B cell (primary cell): ENCODE measurements at regions not wholly inside any gene's neighbourhood (a gene's known extent, or its start where the extent isn't known, plus 50 kb on each side); places are given as distances from the start of the nearest gene placed in this dataset.

Experiments used
- ATAC-seq: fragments of 200-7000 bp; cut with Tn5 transposase; one replicate; pipeline ENCODE4 v1.10.0; 2021; ENCODE audit warnings: low read depth, mild to moderate bottlenecking, moderate number of reproducible peaks, moderate library complexity
- CTCF ChIA-PET: fragments of 350-600 bp; sonication (Branson Sonifier 250); formaldehyde crosslinking; loops from one replicate; lab custom pipeline; 2021; ENCODE audit warnings: antibody characterized with exemption, inconsistent platforms; lab: Charles Lee
- POLR2A ChIA-PET: fragments of 350-600 bp; sonication (Branson Sonifier 250); formaldehyde crosslinking; loops from one replicate; lab custom pipeline; 2021; ENCODE audit warnings: antibody characterized with exemption; lab: Charles Lee
- DNase-seq: peaks from one replicate; pipeline ENCODE4 v3.0.0; 2013
- H2AFZ ChIP-seq: 2 replicates; pipeline ENCODE4 v1.6.1; 2012; ENCODE audit warnings: mild to moderate bottlenecking, low read depth, low read length; ENCODE audit not compliant: insufficient read depth, poor library complexity, severe bottlenecking
- H3K27ac ChIP-seq, 2 donors: 1 replicate in 1 of 2; 2 replicates in 1 of 2; pipeline ENCODE4 v1.5.1; 2012 to 2013; ENCODE audit warnings: low read length in 2 of 2, mild to moderate bottlenecking in 2 of 2, moderate library complexity in 1 of 2
- H3K27me3 ChIP-seq, 4 experiments: fragments of 200-600 bp in 1 of 4; sonication (generic) in 1 of 4; replicated peaks in 1 of 4; 1 replicate in 2 of 4; 2 replicates in 2 of 4; pipeline versions ENCODE4 v1.6.1 to v1.7.0; 2013 to 2016; ENCODE audit warnings: low read length in 3 of 4, mild to moderate bottlenecking in 2 of 4, mixed read lengths in 1 of 4, moderate library complexity in 1 of 4; ENCODE audit not compliant: insufficient read depth in 4 of 4, control insufficient read depth in 3 of 4; ENCODE audit errors: control extremely low read depth in 1 of 4
- H3K36me3 ChIP-seq, 2 experiments: replicated peaks in 1 of 2; 1 replicate in 1 of 2; 2 replicates in 1 of 2; pipeline versions ENCODE4 v1.6.1 to v1.7.1; 2013; ENCODE audit warnings: low read length in 1 of 2; ENCODE audit not compliant: insufficient read depth in 2 of 2, control insufficient read depth in 1 of 2; ENCODE audit errors: control extremely low read depth in 1 of 2, extremely low read depth in 1 of 2
- H3K4me1 ChIP-seq, 2 donors: fragments of 200-600 bp in 1 of 2; sonication (generic) in 1 of 2; 1 replicate in 1 of 2; 2 replicates in 1 of 2; pipeline versions ENCODE4 v1.5.1 to v1.6.1; 2013 to 2017; ENCODE audit warnings: low read length in 2 of 2; ENCODE audit not compliant: control insufficient read depth in 2 of 2, insufficient read depth in 2 of 2
- H3K4me2 ChIP-seq: replicated peaks from 2 replicates; pipeline ENCODE3; 2012; ENCODE audit warnings: mild to moderate bottlenecking, low read depth, low read length; ENCODE audit not compliant: poor library complexity, severe bottlenecking
- H3K4me3 ChIP-seq, 5 experiments: fragments of 200-600 bp in 1 of 5; sonication (generic) in 1 of 5; 1 replicate in 3 of 5; 2 replicates in 2 of 5; pipeline versions ENCODE4 v1.5.1 to v1.7.0; 2011 to 2016; ENCODE audit warnings: low read length in 4 of 5, mild to moderate bottlenecking in 4 of 5, low read depth in 2 of 5, control low read depth in 1 of 5, moderate library complexity in 1 of 5; ENCODE audit not compliant: insufficient read depth in 1 of 5; ENCODE audit errors: control extremely low read depth in 1 of 5, extremely low read depth in 1 of 5
- H3K79me2 ChIP-seq: fragments of 200-600 bp; sonication (generic); one replicate; pipeline ENCODE4 v1.6.0; 2016; ENCODE audit warnings: low read length; ENCODE audit not compliant: control insufficient read depth, insufficient read depth
- H3K9ac ChIP-seq: fragments of 200-600 bp; sonication (generic); 2 replicates; pipeline ENCODE4 v1.6.1; 2017; ENCODE audit warnings: mild to moderate bottlenecking, low read length, moderate library complexity
- H3K9me3 ChIP-seq, 3 donors: one replicate each; pipeline versions ENCODE4 v1.6.1 to v1.7.1; 2013; ENCODE audit warnings: low read length in 2 of 3; ENCODE audit not compliant: control insufficient read depth in 2 of 3, insufficient read depth in 1 of 3; ENCODE audit errors: control extremely low read depth in 1 of 3
- H4K20me1 ChIP-seq: 2 replicates; pipeline ENCODE4 v1.6.0; 2012; ENCODE audit warnings: mild to moderate bottlenecking, low read length; ENCODE audit not compliant: insufficient read depth, control insufficient read depth, poor library complexity, severe bottlenecking
- H3K27ac Mint-ChIP-seq: one replicate; pipeline ENCODE4 v1.8.0; 2021; ENCODE audit warnings: mixed read lengths
- H3K27me3 Mint-ChIP-seq: one replicate; pipeline ENCODE4 v1.8.0; 2021; ENCODE audit warnings: mixed read lengths
- H3K4me1 Mint-ChIP-seq: one replicate; pipeline ENCODE4 v1.8.0; 2021; ENCODE audit warnings: mixed read lengths
- H3K4me3 Mint-ChIP-seq: one replicate; pipeline ENCODE4 v1.8.0; 2021; ENCODE audit warnings: mixed read lengths
- H3K9me3 Mint-ChIP-seq: one replicate; pipeline ENCODE4 v1.8.0; 2022; ENCODE audit warnings: mixed read lengths; ENCODE audit not compliant: insufficient read depth
- EZH2 ChIP-seq: IDR thresholded peaks from 2 replicates; pipeline ENCODE4 v1.6.1; 2012; ENCODE audit warnings: borderline replicate concordance, low read depth, mild to moderate bottlenecking, moderate library complexity, low read length; ENCODE audit not compliant: insufficient read depth, poor library complexity, severe bottlenecking
- WGBS: methylation state at CpG from one replicate; pipeline ENCODE4 v1.1.5; 2013; ENCODE audit warnings: missing lambda C conversion rate; ENCODE audit not compliant: insufficient coverage; 5-methylcytosine and 5-hydroxymethylcytosine counted together
- intact Hi-C: fragments of 100-400 bp; cut with micrococcal nuclease; formaldehyde crosslinking; loops from one replicate; pipeline ENCODE4 v1.10.0; 2022
- TF ChIP-seq, protein P1 (sequence below): fragments of 200-600 bp; IDR thresholded peaks from one replicate; pipeline ENCODE4 v1.8.0; 2022; ENCODE audit warnings: antibody characterized with exemption, mild to moderate bottlenecking

DNA sequence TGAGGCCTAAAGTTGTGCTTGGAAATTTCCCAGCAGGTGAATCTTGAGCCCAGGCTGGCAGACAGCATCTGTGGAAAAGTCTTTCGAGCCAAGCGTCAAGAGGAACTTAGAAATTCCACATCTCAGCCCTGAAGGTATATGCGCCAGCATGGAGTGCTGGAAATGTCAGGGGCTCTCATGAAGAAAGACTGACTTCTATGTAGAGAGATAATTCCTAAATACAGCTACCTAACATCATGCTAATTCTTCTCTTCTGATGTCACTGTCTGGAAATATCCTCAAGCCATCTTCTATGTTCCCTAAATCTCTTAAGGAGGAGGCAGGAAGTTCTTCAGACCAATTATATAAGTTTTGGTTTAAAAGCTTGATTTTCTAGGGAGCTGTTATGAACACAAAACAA is 492.4 kb upstream of the MARCKS start:
- Mint-ChIP-seq H3K27ac (no peak overlapping the region), H3K9me3 (no peaks in the 10 kb centered on the region)
- CTCF ChIA-PET = no interaction called here

GRCh38 chr6:113365191-113365590 is 492.0 kb upstream of the MARCKS start:
- intact Hi-C loops = no loop called here
- Histone ChIP-seq H3K4me3 (no peak overlapping the region), H3K27me3 (no peaks in the 10 kb centered on the region), H3K4me2 (no peak overlapping the region), H3K4me1 (no peaks in the 10 kb centered on the region), H3K9ac (no peak overlapping the region), H2AFZ (no peak overlapping the region), H3K36me3 (no peaks in the 10 kb centered on the region), H3K9me3 (no peaks in the 10 kb centered on the region), H4K20me1 (no peaks in the 10 kb centered on the region), H3K79me2 (no peaks in the 10 kb centered on the region), H3K27ac (no peak overlapping the region)
- Mint-ChIP-seq H3K4me1 (no peaks in the 10 kb centered on the region), H3K4me3 (no peak overlapping the region), H3K27ac (no peak overlapping the region), H3K9me3 (no peaks in the 10 kb centered on the region), H3K27me3 (peaks cover 4% of the 10 kb centered on the region)
- CTCF ChIA-PET = no interaction called here
- POLR2A ChIA-PET = no interaction called here
- TF ChIP-seq EZH2 = no peak
- TF ChIP-seq, protein P1, sequence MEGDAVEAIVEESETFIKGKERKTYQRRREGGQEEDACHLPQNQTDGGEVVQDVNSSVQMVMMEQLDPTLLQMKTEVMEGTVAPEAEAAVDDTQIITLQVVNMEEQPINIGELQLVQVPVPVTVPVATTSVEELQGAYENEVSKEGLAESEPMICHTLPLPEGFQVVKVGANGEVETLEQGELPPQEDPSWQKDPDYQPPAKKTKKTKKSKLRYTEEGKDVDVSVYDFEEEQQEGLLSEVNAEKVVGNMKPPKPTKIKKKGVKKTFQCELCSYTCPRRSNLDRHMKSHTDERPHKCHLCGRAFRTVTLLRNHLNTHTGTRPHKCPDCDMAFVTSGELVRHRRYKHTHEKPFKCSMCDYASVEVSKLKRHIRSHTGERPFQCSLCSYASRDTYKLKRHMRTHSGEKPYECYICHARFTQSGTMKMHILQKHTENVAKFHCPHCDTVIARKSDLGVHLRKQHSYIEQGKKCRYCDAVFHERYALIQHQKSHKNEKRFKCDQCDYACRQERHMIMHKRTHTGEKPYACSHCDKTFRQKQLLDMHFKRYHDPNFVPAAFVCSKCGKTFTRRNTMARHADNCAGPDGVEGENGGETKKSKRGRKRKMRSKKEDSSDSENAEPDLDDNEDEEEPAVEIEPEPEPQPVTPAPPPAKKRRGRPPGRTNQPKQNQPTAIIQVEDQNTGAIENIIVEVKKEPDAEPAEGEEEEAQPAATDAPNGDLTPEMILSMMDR = no peak
- ATAC-seq (no peak), DNase-seq (no peak)
- no CpG with 5 or more reads among the region's 2 CpGs for WGBS

More for the DNA sequence above, 492.4 kb upstream of the MARCKS start:
- Histone ChIP-seq H3K4me2 (no peak overlapping the region), H3K4me1 (no peaks in the 10 kb centered on the region), H4K20me1 (no peaks in the 10 kb centered on the region), H3K9ac (no peak overlapping the region), H3K79me2 (no peaks in the 10 kb centered on the region), H3K27ac (no peak overlapping the region), H3K27me3 (no peaks in the 10 kb centered on the region), H3K9me3 (no peaks in the 10 kb centered on the region), H3K4me3 (no peak overlapping the region), H2AFZ (no peak overlapping the region), H3K36me3 (no peaks in the 10 kb centered on the region)
- peaks cover 4% of the 10 kb centered on the region for H3K27me3 Mint-ChIP-seq
- TF ChIP-seq, protein P1 = no peak
- intact Hi-C loops = no loop called here
- H3K4me1 Mint-ChIP-seq = no peaks in the 10 kb centered on the region
- no peak overlapping the region for H3K4me3 Mint-ChIP-seq
- ATAC-seq = no peak
- no peak for DNase-seq
- POLR2A ChIA-PET = no interaction called here
- 89% methylated on average over 2 of the region's 3 CpGs for WGBS
